GM19468 (cell line): ENCODE measurements at regions not wholly inside any gene's neighbourhood (a gene's known extent, or its start where the extent isn't known, plus 50 kb on each side); places are given as distances from the start of the nearest gene placed in this dataset.

Experiments used
- ATAC-seq: cut with Tn5 transposase; IDR thresholded peaks from one replicate; pipeline ENCODE4 v1.9.1; 2021; ENCODE audit warnings: mild to moderate bottlenecking, moderate library complexity, moderate number of reproducible peaks; ENCODE audit not compliant: unreplicated experiment; ENCODE audit errors: extremely low read depth

DNA sequence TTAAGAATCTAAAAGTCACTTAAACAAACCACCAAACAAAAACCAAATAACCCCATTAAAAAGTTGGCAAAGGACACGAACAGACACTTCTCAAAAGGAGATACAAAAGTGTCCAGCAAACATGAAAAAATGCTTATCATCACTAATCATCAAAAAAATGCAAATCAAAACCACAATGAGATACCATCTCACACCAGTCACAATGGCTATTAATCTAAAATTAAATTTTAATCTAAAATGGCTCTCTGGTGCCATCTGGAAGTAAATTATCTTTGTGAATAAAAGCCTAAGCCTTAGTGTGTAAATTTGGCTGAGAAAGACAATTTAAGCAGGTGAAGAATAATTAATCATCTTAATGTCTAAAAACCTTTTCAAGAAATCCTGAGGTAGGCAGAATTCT lies 204.5 kb upstream of the PPFIA2 start:
- no peak for ATAC-seq

DNA sequence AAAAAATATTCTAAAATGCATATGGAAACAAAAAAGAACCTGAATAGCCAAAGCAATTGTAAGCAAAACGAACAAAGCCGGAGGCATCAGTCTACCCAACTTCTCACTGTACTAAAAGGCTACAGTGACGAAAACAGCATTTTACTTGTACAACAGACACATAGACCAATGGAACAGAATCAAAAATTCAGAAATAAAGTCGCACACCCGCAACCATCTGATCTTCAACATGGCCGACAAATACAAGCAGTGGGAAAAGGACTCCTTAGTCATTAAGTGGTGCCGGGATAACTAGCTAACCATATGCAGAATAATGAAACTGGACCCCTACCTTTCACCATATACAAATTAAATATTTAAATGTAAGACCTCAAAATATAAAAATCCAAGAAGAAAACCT lies 203.9 kb upstream of the PPFIA2 start:
- no peak for ATAC-seq

DNA sequence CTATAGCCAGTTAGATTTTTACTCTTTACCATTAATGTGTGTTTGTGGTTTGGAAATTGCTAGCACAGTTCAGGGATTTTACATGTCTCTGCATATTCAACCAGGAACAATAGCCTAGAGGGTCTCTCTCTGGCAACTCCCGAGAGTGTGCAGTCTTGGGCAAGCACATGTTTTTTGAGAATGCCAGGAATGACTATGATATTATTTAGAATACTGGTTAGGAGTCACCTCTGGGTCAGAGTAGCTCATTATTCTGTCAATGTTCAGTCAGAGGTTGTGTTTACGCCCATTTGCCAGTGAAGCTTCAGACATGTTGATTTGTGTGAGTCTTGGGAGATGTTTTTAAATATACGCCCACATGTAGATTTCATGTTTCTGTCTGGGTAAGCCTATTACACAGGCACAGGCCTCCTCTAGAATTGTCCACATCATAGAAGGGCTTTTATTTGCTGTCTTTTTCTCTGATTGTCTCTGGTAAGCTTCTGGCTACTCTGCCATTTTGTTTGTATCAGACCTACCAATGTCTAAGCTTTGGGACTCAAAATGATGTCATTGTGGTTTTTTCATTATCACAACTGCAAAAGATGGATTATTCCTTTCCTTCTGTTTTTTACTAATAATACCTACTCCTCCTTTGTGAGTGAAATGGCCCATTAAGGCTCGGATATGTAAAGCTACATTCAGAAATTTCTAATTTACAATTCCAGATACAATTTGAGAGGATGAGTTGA lies 203.1 kb upstream of the PPFIA2 start:
- ATAC-seq = no peak

DNA sequence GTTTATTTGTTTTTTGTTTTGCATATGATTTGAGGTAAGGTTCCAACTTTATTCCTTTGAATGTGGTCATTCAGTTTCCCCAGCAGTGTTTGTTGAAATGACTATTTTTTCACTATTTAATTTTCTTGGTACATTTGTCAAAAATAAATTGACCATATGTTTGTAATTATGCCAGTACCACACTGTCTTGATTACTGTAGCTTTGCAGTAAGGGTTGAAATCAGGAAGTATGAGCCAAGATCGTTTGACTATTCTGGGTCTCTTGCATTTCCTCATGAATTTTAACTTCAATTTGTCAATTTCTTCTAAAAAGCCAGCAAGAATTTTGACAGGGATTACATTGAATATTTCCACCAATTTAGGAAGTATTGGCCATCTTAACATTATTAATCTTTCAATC lies 199.3 kb upstream of the PPFIA2 start:
- no peak for ATAC-seq

DNA sequence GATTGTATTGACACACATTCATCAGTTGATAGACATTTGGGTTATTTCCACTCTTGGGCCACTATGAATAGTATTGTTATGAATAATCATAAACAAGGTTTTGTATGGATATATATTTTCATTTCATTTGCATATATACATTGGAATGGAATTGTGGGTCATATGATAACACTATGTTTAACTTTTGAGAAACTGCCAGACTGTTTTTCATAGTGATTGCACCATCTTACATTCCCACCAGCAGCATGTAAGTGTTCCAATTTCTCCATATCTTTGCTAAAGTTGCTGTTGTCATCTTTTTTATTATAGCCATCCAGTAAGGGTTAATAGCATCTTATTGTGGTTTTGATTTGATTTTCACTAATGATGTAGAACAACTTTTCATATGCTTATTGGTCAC lies 198.5 kb upstream of the PPFIA2 start:
- ATAC-seq = no peak

DNA sequence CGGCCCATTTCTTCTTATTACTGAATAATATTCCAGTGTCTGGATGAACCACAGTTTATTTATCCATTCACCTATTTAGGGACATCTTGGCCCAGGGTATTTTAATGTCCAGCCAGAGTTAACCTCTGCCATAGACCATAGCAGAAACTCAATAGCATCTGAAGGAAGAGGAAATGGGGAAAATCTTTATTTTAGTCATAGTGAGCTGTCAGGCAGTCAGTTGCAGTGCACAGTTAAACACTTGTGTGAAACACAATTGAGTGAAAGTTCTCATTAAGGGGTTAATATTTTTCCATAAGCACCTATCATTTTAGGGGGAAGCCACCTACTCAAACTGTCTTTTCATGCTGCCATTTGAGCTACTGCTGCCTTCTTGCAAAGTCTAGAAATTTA lies 197.3 kb upstream of the PPFIA2 start:
- no peak for ATAC-seq

DNA sequence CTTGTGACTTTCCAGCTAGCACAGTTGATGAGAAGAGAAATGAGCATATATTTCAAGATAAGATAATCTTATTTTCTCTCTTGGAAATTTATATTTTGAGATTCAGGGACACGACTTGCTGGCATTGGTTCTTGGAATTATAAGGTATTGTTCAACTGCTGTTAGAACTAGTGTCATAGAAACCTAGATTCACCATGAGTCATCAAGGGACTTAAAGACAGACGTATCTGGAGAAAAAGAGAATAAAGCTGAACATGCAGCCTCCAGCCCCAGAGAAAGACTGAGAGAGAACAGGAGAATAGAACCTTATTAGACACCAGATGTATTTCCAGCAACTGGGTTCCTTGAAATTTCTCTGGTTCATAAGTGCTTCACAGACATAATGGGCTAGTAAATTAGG lies 194.4 kb upstream of the PPFIA2 start:
- no peak for ATAC-seq

DNA sequence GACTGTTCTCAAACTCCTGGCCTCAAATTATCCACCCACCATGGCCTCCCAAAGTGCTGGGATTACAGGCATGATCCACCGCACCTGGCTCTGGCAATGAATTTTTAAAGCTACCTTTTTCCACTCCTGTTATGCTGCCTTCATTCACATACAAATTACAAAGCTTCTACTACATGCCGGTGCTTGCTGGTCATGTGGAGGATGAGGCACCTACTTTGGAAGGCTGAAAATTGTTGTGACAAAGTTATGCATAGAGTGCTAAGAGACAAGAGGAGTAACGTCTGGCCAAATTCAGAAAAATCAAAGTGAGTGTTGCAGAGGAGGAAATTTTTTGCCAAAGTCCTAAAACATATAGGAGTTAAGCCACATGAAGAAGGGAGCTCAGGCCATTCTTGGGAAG lies 191.7 kb upstream of the PPFIA2 start:
- ATAC-seq = no peak

DNA sequence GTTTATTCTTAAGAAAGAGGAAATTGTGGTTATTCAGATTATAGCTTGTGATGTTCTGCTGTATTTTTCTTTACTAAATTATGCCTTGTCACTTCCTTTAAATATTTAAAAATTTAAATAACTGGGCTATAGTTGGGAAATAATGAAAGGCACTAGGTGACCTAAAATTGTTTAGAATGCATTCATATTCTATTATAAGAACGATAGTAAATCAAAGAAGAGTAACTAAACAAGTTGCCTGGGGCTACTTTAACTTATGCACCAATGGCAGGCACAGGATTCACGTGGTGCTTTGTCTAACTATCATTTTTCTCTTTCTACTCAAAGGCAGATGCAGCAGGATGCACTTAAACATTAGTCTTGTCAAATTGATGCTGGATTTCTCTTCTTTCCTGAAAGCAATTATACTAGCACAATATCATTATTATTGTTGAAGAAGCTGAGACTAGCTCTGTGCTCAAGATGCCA lies 190.7 kb upstream of the PPFIA2 start:
- ATAC-seq = no peak

DNA sequence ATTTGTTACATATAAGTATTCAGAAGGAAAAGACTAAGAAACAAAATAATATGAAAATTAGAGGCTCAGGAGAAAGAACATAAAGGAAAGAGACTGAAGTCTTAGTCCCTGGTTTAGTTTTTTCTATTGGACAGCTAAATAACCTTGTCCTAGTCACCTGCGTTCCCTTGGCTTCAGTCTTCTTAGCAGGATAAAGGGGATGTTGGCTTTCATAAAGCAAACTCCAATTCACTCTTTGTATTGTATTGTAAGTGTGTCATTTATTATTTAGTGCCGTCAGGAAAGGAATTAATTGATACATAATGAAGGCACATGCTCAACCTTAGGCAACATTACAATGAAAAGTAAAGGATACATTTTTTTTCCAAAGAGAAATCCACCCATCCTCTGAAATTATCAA lies 190.3 kb upstream of the PPFIA2 start:
- ATAC-seq = no peak

DNA sequence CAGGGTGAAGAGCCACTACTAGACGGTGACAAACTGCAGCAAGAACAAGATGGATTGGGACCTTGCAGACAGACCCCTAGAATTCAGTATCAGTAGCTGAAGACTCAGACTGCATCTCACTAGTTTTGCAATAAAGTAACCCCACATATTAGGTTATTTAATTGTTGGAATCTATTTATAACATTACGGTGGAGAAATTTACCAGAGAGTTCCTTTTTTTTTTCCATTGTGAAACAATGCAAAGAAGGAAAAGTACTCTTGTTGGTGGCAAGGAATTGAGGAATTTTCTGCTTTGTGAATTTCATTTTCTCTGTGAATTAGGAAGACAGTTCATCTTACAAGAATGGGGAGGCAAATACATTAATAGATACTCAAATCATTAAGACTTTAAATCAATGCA lies 185.7 kb upstream of the PPFIA2 start:
- no peak for ATAC-seq

DNA sequence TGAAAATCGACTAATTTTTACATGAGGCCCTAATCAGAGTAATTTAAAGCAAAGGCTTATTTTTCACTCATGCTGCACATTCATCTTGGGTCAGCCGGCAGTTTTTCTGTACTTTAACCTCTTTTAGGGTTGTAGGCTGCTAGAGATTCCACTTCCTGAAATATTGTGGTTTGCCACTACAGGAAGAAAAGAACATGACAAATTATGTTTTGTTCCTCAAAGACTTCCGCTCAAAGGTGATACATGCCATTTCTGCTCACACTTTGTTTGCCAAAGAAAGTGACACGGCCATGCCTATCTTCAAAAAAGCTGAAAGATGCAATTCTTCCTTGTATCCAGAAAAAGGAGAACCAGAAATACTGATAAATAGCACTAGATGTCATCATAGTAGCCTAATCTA lies 183.4 kb upstream of the PPFIA2 start:
- ATAC-seq = no peak

DNA sequence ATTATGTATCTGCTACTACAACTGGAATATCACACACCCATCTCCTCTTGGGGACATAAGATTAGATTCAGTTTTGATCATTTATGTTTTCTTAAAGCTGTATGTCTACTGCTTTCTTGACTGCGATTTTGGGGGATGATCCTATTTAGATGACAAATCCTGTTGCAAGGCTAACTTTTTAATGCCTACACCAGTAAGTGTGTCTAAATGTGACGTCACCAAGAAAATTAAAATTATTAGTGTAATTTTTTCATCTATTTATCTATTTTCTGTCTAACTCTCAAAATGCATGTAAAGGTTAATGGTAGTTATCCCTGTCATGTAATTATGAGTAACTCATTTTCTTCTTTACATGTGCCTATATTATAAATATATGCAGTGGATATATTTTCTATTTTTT lies 170.9 kb upstream of the PPFIA2 start:
- no peak for ATAC-seq

DNA sequence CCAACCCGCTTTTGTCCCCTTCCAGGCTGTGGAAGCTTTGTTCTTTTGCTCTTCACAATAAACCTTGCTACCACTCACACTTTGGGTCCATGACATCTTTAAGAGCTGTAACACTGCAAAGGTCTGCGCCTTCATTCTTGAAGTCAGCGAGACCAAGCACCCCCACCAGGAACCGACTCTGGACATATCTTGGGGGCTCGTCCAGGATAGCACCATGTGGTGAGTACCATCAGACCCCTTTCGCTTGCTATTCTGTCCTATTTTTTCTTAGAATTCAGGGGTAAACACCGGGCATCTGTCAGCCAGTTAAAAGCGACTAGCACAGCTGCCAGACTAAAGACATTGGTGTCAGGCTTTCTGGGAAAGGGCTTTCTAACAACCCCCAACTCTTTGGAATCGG lies 137.6 kb upstream of the PPFIA2 start:
- no peak for ATAC-seq

DNA sequence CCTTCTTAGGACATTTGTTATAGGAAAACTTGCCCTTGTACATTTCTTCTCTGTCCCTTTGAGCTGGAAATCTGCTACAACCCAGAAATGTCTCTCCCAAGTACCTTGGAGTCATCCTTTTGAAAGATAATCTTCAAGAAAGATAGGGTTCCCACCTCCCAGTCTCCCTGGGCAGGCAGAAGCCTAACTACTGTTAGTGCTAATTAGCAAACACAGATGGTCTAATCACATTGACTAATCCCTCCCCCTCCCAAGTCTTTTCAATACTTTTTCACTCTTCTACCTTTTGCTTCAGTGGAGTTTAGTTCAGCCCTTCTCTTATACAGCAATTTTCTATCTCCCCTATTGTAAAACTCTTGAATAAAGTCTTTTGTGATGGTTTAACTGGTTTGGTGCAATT lies 129.8 kb upstream of the PPFIA2 start:
- ATAC-seq = no peak

DNA sequence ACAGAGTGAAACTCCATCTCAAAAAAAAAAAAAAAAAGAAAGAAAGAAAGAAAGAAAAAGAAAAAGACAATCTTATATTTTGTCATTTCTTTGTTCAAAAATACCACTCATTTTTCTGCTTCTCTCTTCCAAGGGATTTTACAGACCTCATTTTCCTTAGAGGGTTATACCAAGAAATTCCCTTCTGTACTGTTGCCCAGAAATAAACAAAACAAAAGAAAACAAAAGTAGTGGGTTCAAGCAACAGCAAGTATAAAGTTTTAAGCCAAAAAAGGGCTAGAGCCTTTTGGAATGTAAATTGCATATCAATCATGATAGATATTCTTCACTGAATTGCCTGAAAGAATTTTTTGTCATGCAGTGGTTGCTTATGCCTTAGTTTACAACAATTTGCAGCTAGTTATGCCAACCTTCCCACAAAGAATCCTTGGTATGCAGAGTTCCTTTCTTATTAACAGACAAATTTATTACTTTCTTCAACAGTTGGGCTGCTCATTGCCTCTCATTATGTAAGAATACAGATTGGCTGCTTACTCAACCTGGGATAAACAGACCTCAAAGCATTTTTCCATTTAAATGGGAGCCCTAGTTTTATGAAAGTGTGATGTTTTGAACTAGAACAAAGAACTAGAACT lies 129.1 kb upstream of the PPFIA2 start:
- no peak for ATAC-seq

DNA sequence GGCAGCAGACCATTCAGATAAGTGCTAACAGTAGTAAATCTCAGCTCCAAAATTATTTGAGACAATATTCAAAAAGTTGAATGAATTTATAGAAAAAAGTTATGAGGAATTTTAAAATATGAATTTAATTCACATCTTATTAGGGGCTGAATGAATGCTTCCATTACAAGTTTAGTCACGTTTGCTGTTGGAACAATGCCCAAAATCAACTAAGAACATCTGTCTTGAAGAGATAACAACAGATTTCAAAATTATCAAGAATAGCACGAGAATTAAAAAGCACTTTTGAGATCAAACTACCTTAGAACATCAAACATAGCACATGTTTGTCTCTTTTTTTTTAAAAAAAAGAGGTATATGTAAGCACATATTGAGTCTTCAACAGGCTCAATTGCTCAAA lies 115.4 kb upstream of the PPFIA2 start:
- ATAC-seq = no peak

DNA sequence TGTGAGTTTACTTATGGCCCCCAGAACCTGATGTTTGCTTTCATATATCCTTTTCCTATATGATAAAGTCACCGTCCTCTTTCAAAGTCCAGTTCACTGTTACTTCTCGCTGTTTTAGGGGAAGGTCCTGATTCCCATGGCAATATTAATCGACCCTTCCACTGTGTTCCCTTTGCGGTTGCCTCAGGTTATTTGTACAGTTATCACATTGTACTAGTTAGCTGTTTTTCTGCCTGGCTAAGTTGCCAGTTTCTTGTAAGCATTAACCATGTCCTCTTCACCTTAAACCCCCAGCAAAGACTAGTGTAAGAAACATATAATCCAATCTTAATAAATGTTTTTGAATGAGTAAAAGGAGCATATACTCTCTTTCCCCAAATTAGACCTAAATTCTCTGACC lies 115.0 kb upstream of the PPFIA2 start:
- no peak for ATAC-seq

DNA sequence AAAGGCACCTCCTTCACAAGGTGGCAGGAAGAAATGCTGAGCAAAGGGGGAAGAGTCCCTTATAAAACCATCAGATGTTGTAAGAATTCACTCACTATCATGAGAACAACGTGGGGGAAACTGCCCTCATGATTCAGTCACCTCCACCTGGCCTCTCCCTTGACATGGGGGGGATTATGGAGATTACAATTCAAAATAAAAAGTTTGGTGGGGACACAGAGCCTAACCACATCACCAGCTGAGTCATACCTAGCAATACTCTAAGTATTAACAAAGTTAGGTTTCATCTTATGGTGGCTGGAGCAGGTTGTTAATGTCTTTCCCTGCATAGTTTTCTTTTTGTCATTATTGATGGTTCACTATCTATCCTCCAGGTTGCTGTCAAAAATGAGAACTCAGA lies 113.2 kb upstream of the PPFIA2 start:
- ATAC-seq = no peak

DNA sequence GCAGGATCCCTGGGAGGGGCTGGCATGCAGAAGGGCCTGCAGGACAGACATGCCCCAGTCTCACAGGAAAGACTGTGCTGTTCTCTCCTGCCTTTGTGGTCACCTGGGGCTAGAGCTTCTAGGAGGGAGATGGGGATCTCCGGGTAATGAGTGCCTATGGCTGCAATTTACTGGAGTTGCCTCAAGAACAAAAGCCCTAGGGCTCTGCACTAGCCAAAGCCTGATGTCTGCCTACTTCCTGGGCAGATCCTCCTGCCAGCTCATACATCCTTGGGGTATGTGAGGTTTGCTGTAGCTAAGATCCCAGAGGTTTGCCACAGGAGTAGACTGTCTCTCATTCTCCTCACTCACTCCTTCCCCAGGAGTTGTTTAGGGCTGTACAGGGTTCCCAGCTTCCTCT lies 106.9 kb upstream of the PPFIA2 start:
- ATAC-seq = no peak

DNA sequence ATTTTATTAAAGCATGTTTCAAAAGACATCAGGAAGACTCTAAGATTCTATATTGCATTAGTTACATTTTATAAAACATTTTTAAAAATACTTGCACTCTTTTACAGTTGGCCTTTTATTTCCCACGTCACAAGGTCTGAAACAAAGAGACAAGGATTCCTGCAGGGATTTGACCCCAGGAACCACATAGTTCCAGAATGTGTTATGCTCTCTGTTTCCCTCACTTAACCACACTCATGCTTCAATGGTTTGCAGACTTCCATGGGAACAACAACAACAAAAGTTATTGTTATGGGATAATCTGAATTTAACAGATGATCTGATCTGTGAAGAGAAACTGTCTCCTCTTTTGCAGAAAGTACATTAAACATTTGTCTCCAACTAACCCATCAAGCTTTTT lies 104.3 kb upstream of the PPFIA2 start:
- no peak for ATAC-seq

DNA sequence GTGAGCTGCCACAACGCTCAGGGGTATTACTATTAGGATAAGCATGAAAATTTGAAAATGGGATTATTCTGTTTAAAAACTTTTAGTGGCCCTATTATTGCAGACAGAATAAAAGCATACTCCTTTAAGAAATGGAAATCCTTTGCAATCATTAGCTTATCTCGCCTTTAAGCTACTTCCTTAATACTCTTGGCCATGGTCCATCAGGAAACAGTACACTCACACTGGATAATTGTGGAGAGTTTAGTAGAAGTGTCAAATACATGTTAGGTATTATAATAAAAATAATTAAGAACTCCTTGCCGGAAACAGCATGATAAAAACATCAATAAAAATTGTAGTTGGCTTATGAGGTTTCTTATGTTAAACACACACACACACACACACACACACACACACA lies 100.4 kb upstream of the PPFIA2 start:
- no peak for ATAC-seq
